ENCODE measurements at regions not wholly inside any gene's neighbourhood (a gene's known extent, or its start where the extent isn't known, plus 50 kb on each side); places are given as distances from the start of the nearest gene placed in this dataset.

GRCh38 chr4:106530821-106531220 lies 162.2 kb upstream of the GIMD1 start:
- Histone ChIP-seq H4K20me1 (replicated peaks; ENCODE audit: control insufficient read depth, insufficient read depth, low read length) (no peaks in the 10 kb centered on the region), H3K4me2 (ENCODE audit: insufficient read depth, low read length) (no peak overlapping the region), H2AFZ (ENCODE audit: low read depth, low read length) (no peak overlapping the region), H3K36me3 (ENCODE audit: control insufficient read depth, insufficient read depth, low read length) (no peaks in the 10 kb centered on the region), H3K9me1 (ENCODE audit: control insufficient read depth, insufficient read depth, low read length) (no peaks in the 10 kb centered on the region), H3K79me2 (ENCODE audit: control insufficient read depth, insufficient read depth, low read length) (no peaks in the 10 kb centered on the region), H3K9me3 (replicated peaks; ENCODE audit: control insufficient read depth, insufficient read depth, low read depth, low read length) (no peaks in the 10 kb centered on the region), H3K27ac (ENCODE audit: extremely low read depth, low read depth, low read length) (no peak overlapping the region), H3K27me3 (ENCODE audit: control insufficient read depth in 2 of 2, insufficient read depth in 2 of 2, low read length in 2 of 2) (no peaks in the 10 kb centered on the region), H3K4me3 (no peak overlapping the region), H3K9ac (ENCODE audit: insufficient read depth in 1 of 2, low read depth in 2 of 2, low read length in 2 of 2) (no peak overlapping the region), H3K4me1 (replicated peaks in 1 of 2; ENCODE audit: control insufficient read depth in 2 of 2, insufficient read depth in 2 of 2, low read length in 2 of 2) (no peaks in the 10 kb centered on the region)
- ChIA-PET CTCF (ENCODE audit: low intra/inter-chr PET ratio) (no interaction called here), POLR2A (no interaction called here)
- TF ChIP-seq FOXP1 (CRISPR knock-in tag; IDR thresholded peaks at IDR 0.05) = no peak
- no peak for TF ChIP-seq CREB3 (tag; conservative IDR thresholded peaks at IDR 0.05; ENCODE audit: low read depth)
- no peak for TF ChIP-seq ZFP1 (CRISPR knock-in tag; IDR thresholded peaks at IDR 0.05)
- no peak for TF ChIP-seq NR3C1 (CRISPR knock-in tag; IDR thresholded peaks at IDR 0.05)
- TF ChIP-seq ZNF3 (CRISPR knock-in tag; IDR thresholded peaks at IDR 0.05) = no peak
- TF ChIP-seq FIP1L1 (IDR thresholded peaks at IDR 0.05; ENCODE audit: low read depth, low read length, poor library complexity, severe bottlenecking) = no peak
- TF ChIP-seq, protein P1, sequence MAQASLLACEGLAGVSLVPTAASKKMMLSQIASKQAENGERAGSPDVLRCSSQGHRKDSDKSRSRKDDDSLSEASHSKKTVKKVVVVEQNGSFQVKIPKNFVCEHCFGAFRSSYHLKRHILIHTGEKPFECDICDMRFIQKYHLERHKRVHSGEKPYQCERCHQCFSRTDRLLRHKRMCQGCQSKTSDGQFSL (CRISPR knock-in tag; IDR thresholded peaks at IDR 0.05) = no peak
- TF ChIP-seq, protein P1 (tag; IDR thresholded peaks at IDR 0.05) = no peak
- intact Hi-C loops (cut with micrococcal nuclease) = no loop called here
- BruUV-seq (replicated peaks) = no TSS peak
- ATAC-seq (no peak), DNase-seq (ENCODE audit: extremely low read depth in 1 of 4, low spot score in 3 of 4) (no peak), FAIRE-seq (no peak)
- in situ Hi-C loops (cut with MboI) = no loop called here
